GM19468 (cell line): ENCODE measurements at regions not wholly inside any gene's neighbourhood (a gene's known extent, or its start where the extent isn't known, plus 50 kb on each side); places are given as distances from the start of the nearest gene placed in this dataset.

Source experiments
- ATAC-seq: cut with Tn5 transposase; IDR thresholded peaks from one replicate; pipeline ENCODE4 v1.9.1; 2021; ENCODE audit warnings: mild to moderate bottlenecking, moderate library complexity, moderate number of reproducible peaks; ENCODE audit not compliant: unreplicated experiment; ENCODE audit errors: extremely low read depth

DNA sequence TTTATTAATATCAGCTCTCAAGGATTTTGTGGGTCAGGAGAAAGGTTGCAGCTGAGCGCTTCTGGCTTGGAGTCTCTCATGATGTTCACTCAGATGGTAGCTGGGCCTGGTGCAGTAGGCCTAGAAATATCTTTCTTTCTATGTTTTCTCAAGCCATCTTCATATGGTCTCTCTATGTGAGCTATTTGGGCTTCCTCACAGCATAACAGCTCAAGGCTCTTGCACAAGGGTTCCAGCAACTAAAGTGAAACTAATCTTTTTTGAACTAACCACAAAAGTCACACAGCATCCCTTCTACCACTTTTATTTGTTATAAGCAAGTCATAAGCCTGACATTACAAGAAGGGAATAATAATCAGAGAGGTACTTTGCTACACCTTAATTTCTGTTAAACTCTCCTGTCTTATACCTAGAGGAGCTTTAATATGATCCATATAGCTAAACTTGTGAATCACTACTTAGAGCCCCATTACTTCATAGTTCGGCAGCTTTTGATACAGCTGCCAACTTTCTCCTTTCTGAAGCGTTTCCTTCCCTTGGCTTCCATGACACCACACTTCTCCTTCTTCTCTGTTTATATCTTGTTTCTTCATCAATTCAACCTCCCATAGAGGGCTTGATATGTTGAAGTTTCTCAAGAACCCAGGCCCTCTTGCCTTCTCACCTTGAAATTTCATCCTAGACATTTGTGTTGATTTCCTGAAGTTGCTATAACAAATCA is 720.2 kb downstream of the LTN1 start:
- no peak for ATAC-seq

DNA sequence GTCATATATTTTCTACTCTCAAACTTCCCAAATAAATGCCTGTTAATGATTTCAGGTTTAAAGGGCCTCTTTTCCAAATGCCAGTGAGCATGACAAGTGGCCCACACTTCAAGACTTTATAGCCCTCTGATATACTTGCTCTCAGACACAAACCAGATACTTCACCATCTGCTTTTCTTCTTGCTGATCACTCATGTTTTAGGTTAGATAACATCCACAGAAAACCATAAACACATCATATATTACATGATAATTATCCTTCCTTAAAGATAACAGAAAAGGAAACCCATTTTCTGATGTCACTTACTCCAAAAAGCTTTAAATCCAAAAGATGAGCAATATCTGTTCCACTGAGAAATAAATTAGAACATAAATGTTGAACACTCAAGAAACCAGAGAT is 723.5 kb downstream of the LTN1 start:
- no peak for ATAC-seq

DNA sequence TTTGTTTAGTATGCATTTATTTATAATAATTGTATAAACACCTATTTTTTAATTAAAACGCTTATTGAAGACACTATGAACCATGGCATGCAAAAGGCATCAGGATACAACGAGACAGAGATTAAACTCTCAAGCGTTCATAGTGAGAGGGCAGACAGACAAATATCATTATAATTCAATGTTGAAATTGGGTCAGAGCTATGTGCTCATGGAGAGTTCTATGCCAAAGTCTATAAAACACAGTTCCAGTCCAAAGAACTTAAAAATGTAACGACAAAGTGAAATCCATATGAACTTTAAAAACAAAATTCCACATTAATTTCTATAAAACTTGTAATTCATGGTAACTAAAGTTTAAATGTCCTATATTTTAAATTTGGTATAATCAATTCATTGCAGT is 724.0 kb downstream of the LTN1 start:
- no peak for ATAC-seq

DNA sequence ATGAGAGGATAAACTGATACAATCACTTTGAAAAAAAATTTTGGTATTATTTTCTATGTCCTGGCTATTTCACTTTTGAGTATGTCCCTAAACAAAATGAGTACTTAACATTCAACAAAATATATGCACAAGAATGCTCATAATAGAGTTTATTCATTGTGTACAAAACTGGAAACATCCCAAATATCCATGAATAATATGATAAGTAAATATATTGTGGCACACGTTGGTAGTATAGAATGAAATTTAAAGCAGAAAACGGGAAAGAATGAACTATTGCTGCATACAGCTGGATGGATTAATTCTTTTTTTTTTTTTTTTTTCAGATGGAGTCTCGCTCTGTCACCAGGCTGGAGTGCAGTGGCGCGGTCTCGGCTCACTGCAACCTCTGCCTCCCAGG is 725.2 kb downstream of the LTN1 start:
- no peak for ATAC-seq

DNA sequence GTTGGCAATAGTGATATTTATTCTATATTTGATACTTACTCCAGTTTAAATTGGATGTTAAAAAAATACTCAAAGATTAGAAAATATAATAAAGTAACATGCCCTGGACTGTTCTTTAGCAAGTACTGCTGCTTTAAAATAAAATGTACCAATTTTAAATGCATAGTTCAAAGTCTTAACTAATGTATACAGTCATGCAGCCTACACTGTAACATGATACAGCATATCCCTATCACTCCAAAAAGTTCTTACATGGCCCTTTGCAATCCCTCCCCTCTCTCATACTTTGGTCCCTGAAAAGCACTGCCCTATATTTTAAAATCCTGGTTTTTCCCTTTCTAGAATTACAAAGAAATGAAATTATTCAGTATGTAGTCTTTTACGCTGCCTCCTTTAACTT is 726.6 kb downstream of the LTN1 start:
- no peak for ATAC-seq

DNA sequence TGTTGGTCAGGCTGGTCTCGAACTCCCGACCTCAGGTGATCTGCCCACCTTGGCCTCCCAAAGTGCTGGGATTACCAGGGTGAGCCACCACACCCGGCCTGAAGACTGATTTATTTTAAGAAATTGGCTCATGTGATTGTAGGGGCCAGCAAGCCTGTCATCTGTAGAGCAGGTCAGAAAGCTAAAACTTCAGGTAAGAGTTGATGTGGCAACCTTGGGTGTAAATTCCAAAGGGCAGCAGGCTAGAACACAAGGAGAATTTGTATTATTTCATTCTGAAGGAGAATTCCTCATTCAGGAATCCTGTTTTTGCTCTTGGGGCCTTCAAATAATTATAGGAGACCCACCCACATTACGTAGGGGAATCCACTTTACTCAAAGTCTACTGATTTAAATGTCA is 728.7 kb downstream of the LTN1 start:
- ATAC-seq: no peak

DNA sequence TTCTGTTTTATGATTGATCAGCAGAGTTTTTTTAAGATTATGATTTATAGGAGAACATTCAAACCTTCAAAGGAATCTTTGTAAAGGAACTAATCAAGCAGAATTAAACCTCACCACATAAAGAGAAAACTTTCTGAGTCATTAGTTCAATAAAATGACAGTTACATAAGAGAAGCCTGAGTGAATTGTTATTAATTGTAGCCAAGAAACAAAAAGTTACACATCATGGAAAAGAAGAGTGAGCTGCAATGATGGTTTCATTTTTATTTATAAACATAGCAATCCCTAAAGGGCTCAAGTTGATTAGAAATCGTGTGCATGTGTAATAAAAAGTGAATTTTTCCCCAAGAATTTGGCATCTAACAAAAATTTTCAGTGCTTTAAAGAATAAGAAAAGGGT is 731.4 kb downstream of the LTN1 start:
- no peak for ATAC-seq

DNA sequence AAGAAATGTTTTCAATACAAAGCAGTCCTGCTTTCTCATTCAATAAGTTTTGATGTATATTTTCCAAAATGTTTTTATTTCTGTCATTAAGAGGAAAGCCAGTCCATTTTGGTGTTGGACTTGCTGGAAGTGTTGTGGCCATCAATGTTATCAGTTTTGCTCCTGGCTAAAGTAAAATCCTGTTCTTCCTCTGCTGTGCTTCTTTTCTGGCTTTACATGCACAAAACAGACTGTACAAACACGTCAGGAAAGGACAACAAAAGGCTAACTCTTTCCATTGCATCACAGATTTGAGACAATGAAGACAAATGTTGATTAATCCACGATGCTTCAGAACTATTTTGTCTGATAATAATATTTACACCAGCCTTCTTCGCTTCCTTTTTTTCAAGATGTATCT is 735.4 kb downstream of the LTN1 start:
- ATAC-seq: no peak

DNA sequence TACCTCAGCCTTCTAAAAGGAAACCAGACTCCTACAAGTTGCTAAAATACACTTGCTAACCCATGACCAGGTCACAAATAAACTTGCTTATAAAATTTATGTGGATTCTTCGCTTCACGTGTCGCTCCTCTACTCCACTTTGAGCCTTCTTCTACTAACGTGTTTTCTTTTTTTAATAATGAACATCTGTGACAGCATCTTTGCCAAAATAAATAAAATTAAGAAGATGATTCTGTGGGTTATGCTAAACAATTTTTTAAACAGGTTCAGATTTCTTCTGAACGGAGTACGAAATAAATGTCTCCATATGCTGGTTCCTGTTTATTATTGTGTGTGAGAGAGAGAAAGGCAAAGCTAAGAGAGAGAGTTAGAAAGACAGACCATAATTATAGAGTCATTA is 735.8 kb downstream of the LTN1 start:
- no peak for ATAC-seq

DNA sequence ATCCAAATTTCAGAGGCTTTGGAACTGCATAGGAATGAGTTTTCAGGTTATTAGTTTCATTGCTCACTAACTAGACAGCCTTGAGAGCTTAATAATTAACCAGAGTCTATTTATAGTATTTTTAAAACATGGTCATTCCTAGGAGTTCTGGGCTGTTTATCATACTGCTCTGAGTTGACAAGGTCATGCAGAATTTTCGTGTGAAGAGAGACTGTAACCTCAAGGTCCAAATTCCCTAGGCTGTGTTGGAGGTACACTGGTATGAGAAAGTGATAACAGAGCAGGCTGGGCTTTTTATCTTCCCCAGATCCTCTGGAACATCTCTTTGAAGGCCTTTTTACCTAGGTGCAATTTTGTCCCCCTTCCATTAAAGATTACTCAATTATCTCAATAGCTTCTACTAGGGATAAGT is 736.3 kb downstream of the LTN1 start:
- no peak for ATAC-seq

DNA sequence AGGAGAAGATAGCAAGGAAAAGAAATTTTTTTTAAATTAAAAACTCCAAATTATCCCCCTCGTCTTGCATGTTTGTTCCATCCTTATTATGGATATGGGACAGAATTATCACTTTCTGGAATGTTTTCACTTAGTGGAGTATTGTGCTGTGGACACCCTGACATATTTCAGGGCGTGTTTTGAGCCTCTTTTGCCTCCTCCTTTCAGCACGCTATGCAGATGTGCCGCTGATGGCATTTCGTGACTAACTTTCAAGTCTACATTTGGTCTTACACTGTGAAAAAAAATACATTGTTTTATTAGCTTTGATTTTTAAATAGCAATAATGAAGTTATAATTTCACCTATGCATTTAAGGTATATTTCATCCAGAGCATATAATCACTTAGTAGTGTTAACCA is 738.7 kb downstream of the LTN1 start:
- ATAC-seq: no peak

DNA sequence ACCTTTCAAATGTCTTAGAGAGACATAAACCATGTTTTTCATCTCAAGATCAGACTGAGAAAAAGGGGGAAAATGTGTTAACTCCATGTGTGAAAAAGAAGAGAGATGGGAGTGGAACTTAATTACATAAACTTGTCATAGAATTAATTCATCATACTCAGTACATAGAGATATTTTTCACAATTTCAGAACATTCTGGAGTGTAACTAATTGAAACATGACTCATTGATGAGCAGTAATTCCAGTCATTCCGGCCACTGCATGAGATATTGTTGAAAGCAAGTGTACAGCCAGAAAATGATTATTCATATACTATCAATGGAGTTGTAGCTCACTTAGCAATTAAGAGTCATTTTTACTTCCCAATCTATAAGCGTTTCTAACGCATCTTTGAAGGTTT is 739.3 kb downstream of the LTN1 start:
- no peak for ATAC-seq

DNA sequence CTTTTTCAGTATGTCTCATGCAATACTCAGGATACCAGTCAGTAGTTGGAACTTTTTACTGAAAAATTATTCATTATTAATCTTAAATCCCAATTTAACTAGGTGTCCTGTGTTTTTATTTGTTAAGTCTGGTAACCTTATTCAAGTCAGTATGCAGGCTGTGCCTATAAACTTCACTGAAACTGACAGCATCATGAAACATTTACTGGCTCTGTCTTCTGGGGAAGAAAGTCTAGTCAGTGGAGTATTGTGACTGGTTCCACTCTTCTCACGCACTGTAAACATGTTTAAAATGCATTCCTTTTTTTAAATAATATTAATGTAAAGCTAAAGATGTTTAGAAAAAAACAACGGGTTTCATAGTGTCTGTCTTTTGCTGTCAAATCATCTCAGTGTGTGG is 739.7 kb downstream of the LTN1 start:
- ATAC-seq: no peak

DNA sequence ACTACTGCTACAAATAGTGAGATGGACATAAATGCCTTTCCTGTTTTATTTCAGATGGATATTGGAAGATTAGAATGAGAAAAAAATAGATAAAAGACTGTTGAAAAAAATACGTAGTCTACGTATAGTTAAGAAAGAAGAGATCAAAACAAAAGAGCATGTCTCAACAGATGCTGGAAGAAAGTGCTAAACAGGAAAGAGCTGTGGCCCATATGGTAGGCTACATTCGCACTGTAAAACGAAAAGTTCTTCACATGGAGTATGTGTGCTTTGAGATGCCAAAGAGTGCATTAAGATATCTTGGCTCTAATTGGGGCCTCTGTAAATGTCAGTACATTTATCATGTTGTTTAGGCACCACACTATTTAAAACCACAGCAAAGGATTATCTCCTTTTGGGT is 741.7 kb downstream of the LTN1 start:
- ATAC-seq: no peak

DNA sequence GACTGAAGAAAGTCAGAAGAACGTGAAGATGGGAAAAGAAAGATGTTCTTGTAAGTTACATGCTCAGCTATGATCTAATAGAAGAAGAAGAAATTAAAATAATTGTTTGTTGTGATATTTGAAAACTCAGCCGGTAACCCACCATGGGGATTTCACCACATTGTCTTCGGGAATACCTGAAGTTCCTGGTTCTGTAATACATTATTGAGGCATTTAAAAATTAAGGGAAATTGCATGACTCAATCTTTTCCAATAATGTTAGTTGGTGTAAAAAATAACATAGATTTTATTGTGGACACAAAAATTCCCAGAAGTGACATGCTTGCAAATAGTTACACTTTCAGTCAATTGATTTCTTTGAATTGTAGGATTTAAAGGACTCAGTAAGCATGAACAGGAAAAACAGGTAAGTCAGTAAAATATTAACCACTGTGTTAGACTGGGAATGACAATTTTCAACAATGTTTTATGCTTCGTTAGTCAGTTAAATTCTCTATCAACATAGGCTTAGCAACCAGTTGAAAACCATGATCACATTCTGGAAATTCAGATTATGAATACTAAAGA is 745.1 kb downstream of the LTN1 start:
- ATAC-seq: no peak

DNA sequence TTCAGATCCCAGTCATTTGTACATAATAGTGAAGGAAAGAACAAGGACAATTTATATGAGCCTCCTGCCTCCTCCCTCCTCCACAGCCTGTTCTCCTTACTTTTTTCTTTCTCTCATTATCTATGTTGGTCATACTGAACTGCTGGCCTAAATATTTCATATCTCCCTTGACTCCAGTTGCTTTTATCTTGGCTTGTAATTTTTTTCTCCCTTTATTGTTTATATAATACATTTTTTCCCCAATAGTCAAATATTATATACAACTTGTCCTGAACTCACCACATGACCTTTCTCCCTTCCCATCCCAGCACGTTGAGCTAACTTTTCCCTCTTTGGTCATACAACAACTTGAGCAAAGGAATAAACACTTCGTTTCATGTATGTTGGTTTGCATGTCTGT is 752.1 kb downstream of the LTN1 start:
- no peak for ATAC-seq

DNA sequence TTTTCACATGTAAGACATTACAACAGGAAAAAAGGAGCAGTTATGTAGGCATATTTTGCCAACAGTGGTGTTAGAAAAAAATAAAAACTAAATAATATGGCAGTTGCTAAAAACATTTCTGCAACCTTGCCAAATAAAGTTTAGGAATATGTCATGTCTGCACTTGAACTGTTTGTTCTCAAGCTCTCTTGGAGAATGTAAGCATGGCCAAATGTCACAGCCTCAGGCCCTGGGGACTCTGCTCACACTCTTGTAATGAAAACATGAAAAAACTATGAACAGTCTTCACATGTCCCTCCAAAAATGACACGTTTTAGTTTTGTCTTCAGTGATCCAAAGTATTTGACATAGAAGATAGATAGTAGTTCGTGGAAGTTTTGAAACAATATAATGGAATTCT is 753.3 kb downstream of the LTN1 start:
- ATAC-seq: no peak

DNA sequence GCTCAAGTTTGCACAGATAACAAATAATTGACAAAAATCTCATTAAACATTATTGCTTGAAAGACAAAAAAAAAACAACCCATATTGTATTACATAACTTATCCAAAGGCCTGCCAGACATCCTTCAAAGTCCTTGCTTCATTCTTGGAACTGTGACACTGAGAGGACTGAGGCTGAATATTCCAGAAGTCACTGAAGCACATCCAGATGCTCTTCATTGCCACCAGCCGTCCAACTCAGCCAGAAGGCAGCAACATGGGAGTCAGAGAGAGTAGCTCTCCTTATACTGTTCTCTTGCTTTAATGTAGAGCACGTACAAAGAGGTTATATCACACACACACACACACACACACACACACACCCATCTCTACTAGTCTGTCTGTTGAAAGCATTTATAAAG is 755.0 kb downstream of the LTN1 start:
- ATAC-seq: no peak

DNA sequence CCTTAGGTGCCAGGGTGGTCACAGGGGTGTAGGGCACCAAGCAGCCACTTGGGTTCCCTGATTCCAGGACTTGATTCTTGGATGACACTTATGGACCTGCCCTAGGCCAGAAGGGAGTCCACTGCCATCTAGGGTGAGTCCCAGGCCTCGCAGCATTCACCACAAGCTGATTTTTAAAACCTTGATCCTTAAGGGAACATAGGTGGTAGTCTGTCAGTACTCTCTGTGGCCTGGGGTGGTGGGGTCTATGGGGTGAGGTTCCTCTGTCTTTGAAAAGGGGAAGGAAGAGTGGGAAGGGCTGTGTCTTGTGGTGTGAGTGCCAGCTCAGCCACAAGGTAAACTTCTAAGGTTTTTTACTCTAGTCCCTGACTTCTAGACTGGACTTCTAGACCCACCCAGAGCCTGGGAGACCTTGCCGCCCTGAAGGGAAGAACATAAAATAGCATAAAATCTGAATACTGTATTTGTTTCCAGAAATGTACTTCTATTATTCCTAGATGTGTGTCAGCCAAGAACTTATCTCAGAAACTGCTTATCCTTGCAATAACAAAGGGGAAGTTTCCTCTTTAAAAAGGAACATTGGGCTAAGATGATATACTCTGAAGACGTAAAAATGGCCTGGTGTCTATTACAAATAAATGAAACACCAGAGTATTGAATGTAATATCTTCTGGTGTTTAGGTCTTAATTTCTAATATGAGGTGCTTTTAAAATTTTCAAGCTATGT is 757.3 kb downstream of the LTN1 start:
- ATAC-seq: no peak

DNA sequence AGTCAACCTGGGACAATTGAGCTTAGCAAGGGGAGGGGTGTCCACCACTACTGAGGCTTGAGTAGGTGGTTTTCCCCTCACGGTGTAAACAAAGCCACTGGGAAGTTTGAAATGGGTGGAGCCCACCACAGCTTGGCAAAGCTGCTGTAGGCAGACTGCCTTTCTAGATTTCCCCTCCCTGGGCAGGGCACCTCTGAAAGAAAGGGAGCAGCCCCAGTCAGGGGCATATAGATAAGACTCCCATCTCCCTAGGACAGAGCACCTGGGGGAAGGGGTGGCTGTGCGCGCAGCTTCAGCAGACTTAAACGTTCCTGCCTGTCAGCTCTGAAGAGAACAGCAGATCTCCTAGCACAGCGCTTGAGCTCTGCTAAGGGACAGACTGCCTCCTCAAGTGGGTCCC is 758.4 kb downstream of the LTN1 start:
- no peak for ATAC-seq

DNA sequence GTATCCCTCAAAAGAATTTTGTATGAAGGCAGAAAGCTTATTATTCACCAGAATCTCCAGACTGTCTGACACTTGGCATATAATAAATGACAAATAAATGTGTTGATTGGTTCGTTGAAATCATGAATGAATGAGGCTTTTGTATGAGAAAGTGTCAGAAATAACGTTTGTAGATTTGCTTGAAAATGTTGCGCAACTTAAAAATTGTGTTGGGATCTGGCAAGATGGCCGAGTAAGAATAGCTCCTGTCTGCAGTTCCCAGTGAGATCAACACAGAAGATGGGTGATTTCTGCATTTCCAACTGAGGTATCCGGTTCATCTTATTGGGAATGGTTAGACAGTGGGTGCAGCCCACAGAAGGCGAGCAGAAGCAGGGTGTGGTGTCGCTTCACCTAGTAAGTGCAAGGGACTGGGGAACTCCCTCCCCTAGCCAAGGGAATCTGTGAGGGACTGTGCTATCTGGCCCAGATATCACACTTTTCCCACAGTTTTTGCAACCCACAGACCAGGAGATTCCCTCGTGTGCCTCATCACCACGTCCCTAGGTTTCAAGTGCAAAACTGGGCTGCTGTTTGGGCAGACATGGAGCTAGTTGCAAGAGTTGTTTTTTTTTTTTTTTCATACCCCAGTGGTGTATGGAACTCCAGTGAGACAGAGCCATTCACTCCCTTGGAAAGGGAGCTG is 759.0 kb downstream of the LTN1 start:
- no peak for ATAC-seq
